Lower leg skin (tissue), 4 donors: ENCODE measurements at regions not wholly inside any gene's neighbourhood (a gene's known extent, or its start where the extent isn't known, plus 50 kb on each side); places are given as distances from the start of the nearest gene placed in this dataset.

Experiments used
- DNase-seq, 2 donors: peaks; one replicate each; pipeline ENCODE4 v3.0.0-alpha.2; 2019; ENCODE audit warnings: low spot score in 2 of 2
- H3K4me3 ChIP-seq: fragments of 200-600 bp; sonication (generic); 2 replicates; pipeline ENCODE4 v1.5.1; 2017; ENCODE audit warnings: mild to moderate bottlenecking, low read depth; ENCODE audit not compliant: poor library complexity, severe bottlenecking
- POLR2A ChIP-seq, 2 donors: fragments of 450-650 bp; IDR thresholded peaks; one replicate each; pipeline ENCODE4 v1.6.1; 2016 to 2017; ENCODE audit warnings: antibody characterized with exemption in 2 of 2, mild to moderate bottlenecking in 1 of 2, moderate library complexity in 1 of 2
- WGBS, 2 donors: methylation state at CpG; one replicate each; pipeline ENCODE4 v1.1.5; 2018; 5-methylcytosine and 5-hydroxymethylcytosine counted together
- intact Hi-C: fragments of 100-400 bp; cut with DNase I; formaldehyde crosslinking; loops from one replicate; pipeline ENCODE4 v1.15.0; 2023; ENCODE audit warnings: low total_unique reads
- TF ChIP-seq, protein P1 (sequence below), 3 donors: fragments of 450-650 bp; IDR thresholded peaks; one replicate each; pipeline ENCODE4 v1.5.1; 2016; ENCODE audit warnings: antibody characterized with exemption in 3 of 3, mild to moderate bottlenecking in 3 of 3, moderate library complexity in 2 of 3

DNA sequence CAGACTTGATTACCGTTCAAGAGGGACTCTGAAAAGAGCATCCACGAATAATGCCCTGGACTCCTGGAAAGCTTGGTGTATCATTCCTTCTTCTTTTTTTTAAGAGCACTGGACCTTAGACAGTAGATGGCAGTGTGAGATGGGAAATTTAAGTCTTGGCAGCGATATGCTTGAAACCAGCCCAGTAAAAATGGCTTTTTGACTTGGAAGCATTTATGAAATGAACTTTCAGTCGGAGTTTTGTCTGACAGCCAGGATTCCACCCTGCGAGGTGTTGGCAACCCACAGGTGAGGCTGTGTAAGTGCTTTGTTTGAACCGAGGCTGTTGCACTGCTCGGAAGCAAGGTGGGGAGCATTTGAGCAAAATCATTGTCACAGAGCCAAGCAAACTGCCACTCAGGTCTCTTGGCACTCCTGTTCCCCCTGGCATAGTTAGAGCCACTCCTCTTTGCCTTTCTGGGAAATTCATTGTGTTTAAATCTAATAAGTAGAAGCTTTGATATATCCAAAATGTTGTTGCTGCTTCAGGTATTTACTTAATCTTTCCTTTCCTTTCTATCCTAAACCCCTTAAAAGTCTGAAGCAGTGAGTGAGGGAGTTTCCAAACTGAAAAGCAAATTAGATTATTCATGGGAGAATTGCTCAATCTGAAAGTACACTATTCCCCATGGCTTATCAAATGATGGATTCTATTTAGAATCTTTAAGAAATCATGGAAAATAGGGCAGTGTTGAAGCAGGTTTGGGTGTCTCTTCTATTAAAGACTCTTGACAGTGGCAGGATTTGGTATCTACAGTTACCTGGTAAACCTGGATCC, 272.8 kb upstream of the SLC35B3 start:
- WGBS, 2 donors, result 3 to 7% methylated on average over 7 of the region's 7 CpGs
- TF ChIP-seq POLR2A (IDR thresholded peaks at IDR 0.05), result no peak
- TF ChIP-seq, protein P1, sequence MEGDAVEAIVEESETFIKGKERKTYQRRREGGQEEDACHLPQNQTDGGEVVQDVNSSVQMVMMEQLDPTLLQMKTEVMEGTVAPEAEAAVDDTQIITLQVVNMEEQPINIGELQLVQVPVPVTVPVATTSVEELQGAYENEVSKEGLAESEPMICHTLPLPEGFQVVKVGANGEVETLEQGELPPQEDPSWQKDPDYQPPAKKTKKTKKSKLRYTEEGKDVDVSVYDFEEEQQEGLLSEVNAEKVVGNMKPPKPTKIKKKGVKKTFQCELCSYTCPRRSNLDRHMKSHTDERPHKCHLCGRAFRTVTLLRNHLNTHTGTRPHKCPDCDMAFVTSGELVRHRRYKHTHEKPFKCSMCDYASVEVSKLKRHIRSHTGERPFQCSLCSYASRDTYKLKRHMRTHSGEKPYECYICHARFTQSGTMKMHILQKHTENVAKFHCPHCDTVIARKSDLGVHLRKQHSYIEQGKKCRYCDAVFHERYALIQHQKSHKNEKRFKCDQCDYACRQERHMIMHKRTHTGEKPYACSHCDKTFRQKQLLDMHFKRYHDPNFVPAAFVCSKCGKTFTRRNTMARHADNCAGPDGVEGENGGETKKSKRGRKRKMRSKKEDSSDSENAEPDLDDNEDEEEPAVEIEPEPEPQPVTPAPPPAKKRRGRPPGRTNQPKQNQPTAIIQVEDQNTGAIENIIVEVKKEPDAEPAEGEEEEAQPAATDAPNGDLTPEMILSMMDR (IDR thresholded peaks at IDR 0.05), result no peak
- no peak overlapping the region for H3K4me3 ChIP-seq
- intact Hi-C loops, result no loop called here
- peak in 1 of 2 donors; percentile 60 for DNase-seq

DNA sequence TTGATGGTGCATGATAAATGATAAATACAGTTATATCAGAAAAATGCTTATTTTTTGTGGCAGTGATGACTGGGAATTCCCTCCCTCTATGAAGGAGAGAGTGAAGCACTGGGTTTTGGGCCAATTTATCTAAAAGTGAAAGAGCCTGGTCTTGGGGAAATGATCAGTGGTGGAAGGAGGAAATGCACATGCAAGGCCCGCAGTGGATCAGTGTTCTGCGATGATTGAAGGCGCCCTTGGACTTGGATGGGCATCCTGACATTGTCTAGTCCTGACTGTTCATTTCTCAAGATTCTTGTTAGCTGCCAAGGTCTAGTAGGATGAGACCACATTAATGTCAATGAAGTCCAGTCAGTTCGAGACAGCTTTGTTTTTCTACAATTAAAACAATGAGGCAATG, 272.0 kb upstream of the SLC35B3 start:
- 49 to 59% methylated on average over 4 of the region's 4 CpGs for WGBS, 2 donors
- DNase-seq, result no peak
- no peak for TF ChIP-seq POLR2A (IDR thresholded peaks at IDR 0.05)
- TF ChIP-seq, protein P1 (IDR thresholded peaks at IDR 0.05), result no peak
- intact Hi-C loops, result no loop called here
- H3K4me3 ChIP-seq, result no peak overlapping the region

DNA sequence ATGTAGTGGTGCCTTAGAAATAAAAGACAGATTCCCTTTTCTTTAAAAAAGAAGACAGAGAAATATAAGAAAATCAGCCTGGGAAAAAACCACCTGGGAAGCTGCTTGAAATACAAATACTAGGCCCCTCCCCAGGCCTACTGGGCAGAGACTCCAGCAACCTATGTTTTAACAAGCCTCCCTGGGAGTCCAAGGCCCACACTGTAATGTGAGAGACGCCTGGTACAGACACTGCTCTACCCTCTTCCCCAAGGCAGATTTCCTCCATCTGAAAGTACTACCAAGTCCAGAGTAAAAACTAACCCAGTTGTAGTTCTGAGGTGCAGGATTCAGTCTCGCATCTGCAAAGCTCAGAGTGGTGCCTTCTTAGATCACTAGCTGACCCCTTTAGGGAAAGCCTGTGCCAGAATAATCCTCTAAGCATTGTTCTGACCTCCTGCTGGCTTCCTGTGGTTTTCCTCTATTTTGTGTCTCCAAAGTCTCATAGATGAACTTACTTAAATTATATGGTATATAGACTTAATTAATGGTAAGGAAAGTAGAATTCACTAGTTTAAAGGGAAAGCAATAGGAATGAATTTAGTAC, 270.2 kb upstream of the SLC35B3 start:
- 0 to 22% methylated on average over 2 of the region's 2 CpGs for WGBS, 2 donors
- DNase-seq, result no peak
- TF ChIP-seq, protein P1 (IDR thresholded peaks at IDR 0.05), result no peak
- intact Hi-C loops, result no loop called here
- no peak overlapping the region for H3K4me3 ChIP-seq

DNA sequence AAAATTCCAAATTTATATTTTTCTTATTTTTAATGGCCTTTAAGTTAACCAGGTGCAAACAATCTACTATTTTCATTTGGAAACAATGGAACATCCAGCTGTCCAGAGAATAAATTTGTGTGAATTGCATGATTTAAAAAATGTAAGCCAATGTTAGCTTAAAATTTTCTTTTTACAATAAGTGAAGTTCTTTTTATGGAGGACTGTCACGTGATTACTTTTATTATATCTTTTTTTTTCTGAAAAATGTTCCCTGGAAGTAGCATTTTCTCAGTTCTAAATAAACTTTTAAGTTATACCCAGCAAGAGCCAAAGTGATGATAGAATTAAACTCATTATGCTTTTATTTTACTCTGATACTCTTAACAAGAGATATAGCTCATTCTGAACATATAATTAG, 267.7 kb upstream of the SLC35B3 start:
- DNase-seq, result no peak
- intact Hi-C loops, result no loop called here
- H3K4me3 ChIP-seq, result no peak overlapping the region
- WGBS, 2 donors, result 86 to 91% methylated on average over 1 of the region's 1 CpG
- TF ChIP-seq, protein P1 (IDR thresholded peaks at IDR 0.05), result no peak
- TF ChIP-seq POLR2A (IDR thresholded peaks at IDR 0.05), result no peak

DNA sequence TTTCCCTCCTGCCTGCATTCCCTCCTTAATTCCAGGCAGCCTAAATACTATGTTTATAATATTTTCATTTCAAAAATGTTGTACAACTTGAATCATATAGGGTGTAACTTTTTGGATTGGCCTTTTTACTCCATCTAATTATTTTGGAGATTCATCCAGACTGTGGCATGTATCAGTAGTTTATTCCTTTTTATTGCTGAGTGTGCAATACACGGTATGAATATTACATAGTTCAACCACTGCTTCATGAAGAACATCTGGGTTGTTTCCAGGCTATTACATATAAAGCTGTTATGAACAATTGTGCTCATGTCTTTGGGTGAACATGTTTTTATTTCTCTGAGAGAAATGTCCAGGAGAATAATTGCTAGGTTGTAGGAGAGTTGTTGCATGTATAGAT, 253.5 kb upstream of the SLC35B3 start:
- TF ChIP-seq POLR2A (IDR thresholded peaks at IDR 0.05), result no peak
- TF ChIP-seq, protein P1 (IDR thresholded peaks at IDR 0.05), result no peak
- intact Hi-C loops, result no loop called here
- 21 to 32% methylated on average over 1 of the region's 1 CpG for WGBS, 2 donors
- no peak overlapping the region for H3K4me3 ChIP-seq
- DNase-seq, result no peak
